Aorta (tissue), 5 donors: ENCODE measurements at regions not wholly inside any gene's neighbourhood (a gene's known extent, or its start where the extent isn't known, plus 50 kb on each side); places are given as distances from the start of the nearest gene placed in this dataset.

ENCODE experiments used
- ATAC-seq: fragments of 200-7000 bp; cut with Tn5 transposase; one replicate; pipeline ENCODE4 v1.9.1; 2022; ENCODE audit warnings: moderate library complexity; ENCODE audit not compliant: low FRiP score
- DNase-seq, 2 donors: peaks; one replicate each; pipeline ENCODE4 v3.0.0-alpha.2; 2020
- H3K27ac ChIP-seq, 2 donors: one replicate each; pipeline ENCODE4 v1.5.1; 2013; ENCODE audit warnings: low read length in 2 of 2, mild to moderate bottlenecking in 2 of 2, moderate library complexity in 2 of 2, control low read depth in 1 of 2, inconsistent platforms in 1 of 2, low read depth in 1 of 2
- H3K27me3 ChIP-seq, 2 donors: one replicate each; pipeline ENCODE4 v1.6.1; 2013; ENCODE audit warnings: control low read depth in 1 of 2, low read length in 1 of 2, mild to moderate bottlenecking in 1 of 2, moderate library complexity in 1 of 2; ENCODE audit not compliant: insufficient read depth in 2 of 2, control insufficient read depth in 1 of 2
- H3K36me3 ChIP-seq, 2 donors: one replicate each; pipeline ENCODE4 v1.6.1; 2013; ENCODE audit warnings: control low read depth in 1 of 2, low read length in 1 of 2, mild to moderate bottlenecking in 1 of 2; ENCODE audit not compliant: insufficient read depth in 2 of 2, control insufficient read depth in 1 of 2
- H3K4me1 ChIP-seq, 2 donors: one replicate each; pipeline ENCODE4 v1.6.1; 2013; ENCODE audit warnings: low read length in 2 of 2, control low read depth in 1 of 2, mild to moderate bottlenecking in 1 of 2, moderate library complexity in 1 of 2; ENCODE audit not compliant: insufficient read depth in 2 of 2, control insufficient read depth in 1 of 2
- H3K4me3 ChIP-seq, 2 donors: one replicate each; pipeline ENCODE4 v1.5.1; 2013; ENCODE audit warnings: low read length in 2 of 2, control low read depth in 1 of 2, mild to moderate bottlenecking in 1 of 2
- H3K9me3 ChIP-seq: one replicate; pipeline ENCODE4 v1.6.1; 2013; ENCODE audit warnings: mild to moderate bottlenecking, low read length; ENCODE audit not compliant: control insufficient read depth
- WGBS, 2 donors: extraction: QIAGEN DNeasy Blood & Tissue Kit; methylation state at CpG; one replicate each; pipeline ENCODE4 v1.1.7; 2013; 5-methylcytosine and 5-hydroxymethylcytosine counted together
- intact Hi-C, 2 donors: fragments of 100-400 bp; cut with DNase I; formaldehyde crosslinking; loops; one replicate each; pipeline versions ENCODE4 v1.14.2 to v1.15.0; 2022
- donor health status: healthy with polysubstance abuse.
- donor health status: Bipolar disorder and iron deficiency.
- donor health status: DM: no; HTN: no; CAD: no.
- donor health status: DM: no; HTN: no; CAD: no.
- donor health status: DM: yes; HTN: yes; CAD: no.

- H3K4me3 ChIP-seq = no peak overlapping the region
- H3K27ac ChIP-seq = no peak overlapping the region
- 75 to 82% methylated on average over 1 of the region's 1 CpG for WGBS, 2 donors
- ATAC-seq (no peak), DNase-seq (no peak)
- H3K9me3 ChIP-seq = peaks cover 2% of the 10 kb centered on the region
- no peaks in the 10 kb centered on the region for H3K4me1 ChIP-seq
- intact Hi-C loops = no loop called here
- H3K36me3 ChIP-seq = no peaks in the 10 kb centered on the region
- H3K27me3 ChIP-seq = no peaks in the 10 kb centered on the region
Observed at GRCh38 chr4:164464313-164464712, 289.6 kb upstream of the SMIM31 start.

GRCh38 chr4:164467493-164467892, 286.4 kb upstream of the SMIM31 start:
- intact Hi-C loops = loop anchor here in 1 of 2 donors (5.0 kb wide), 1 partner anchor 50 kb away; no protein-coding TSS in a partner anchor
- Histone ChIP-seq H3K27ac (no peak overlapping the region), H3K9me3 (peaks cover 2% of the 10 kb centered on the region), H3K4me3 (no peak overlapping the region), H3K36me3 (no peaks in the 10 kb centered on the region), H3K4me1 (no peaks in the 10 kb centered on the region), H3K27me3 (no peaks in the 10 kb centered on the region)
- WGBS, 2 donors = 73 to 76% methylated on average over 3 of the region's 3 CpGs
- no peak for ATAC-seq
- no peak for DNase-seq

GRCh38 chr4:164481306-164482091, 272.4 kb upstream of the SMIM31 start:
- H3K27ac ChIP-seq = no peak overlapping the region
- 57 to 60% methylated on average over 4 of the region's 4 CpGs for WGBS, 2 donors
- no peaks in the 10 kb centered on the region for H3K27me3 ChIP-seq
- no peaks in the 10 kb centered on the region for H3K36me3 ChIP-seq
- H3K4me3 ChIP-seq = no peak overlapping the region
- DNase-seq (no peak), ATAC-seq (no peak)
- H3K4me1 ChIP-seq = no peaks in the 10 kb centered on the region
- intact Hi-C loops = no loop called here
- H3K9me3 ChIP-seq = peaks cover 1% of the 10 kb centered on the region

- peaks cover 1% of the 10 kb centered on the region for H3K9me3 ChIP-seq
- intact Hi-C loops = no loop called here
- H3K4me1 ChIP-seq = no peaks in the 10 kb centered on the region
- no peaks in the 10 kb centered on the region for H3K36me3 ChIP-seq
- WGBS, 2 donors = 77 to 91% methylated on average over 4 of the region's 4 CpGs
- ATAC-seq (no peak), DNase-seq (no peak)
- H3K27ac ChIP-seq = no peak overlapping the region
- no peaks in the 10 kb centered on the region for H3K27me3 ChIP-seq
- H3K4me3 ChIP-seq = no peak overlapping the region
Observed at GRCh38 chr4:164482092-164482404, 271.9 kb upstream of the SMIM31 start.

GRCh38 chr4:164482758-164483157, 271.2 kb upstream of the SMIM31 start:
- Histone ChIP-seq H3K27ac (no peak overlapping the region), H3K27me3 (no peaks in the 10 kb centered on the region), H3K36me3 (no peaks in the 10 kb centered on the region), H3K4me3 (no peak overlapping the region), H3K9me3 (peaks cover 1% of the 10 kb centered on the region), H3K4me1 (no peaks in the 10 kb centered on the region)
- no peak for DNase-seq
- ATAC-seq = no peak
- intact Hi-C loops = no loop called here

- Histone ChIP-seq H3K4me3 (no peak overlapping the region), H3K27me3 (no peaks in the 10 kb centered on the region), H3K36me3 (no peaks in the 10 kb centered on the region), H3K4me1 (no peaks in the 10 kb centered on the region), H3K9me3 (no peaks in the 10 kb centered on the region), H3K27ac (no peak overlapping the region)
- no peak for DNase-seq
- intact Hi-C loops = no loop called here
- ATAC-seq = no peak
- 50 to 61% methylated on average over 5 of the region's 5 CpGs for WGBS, 2 donors
Observed at GRCh38 chr4:164483711-164484110, 270.2 kb upstream of the SMIM31 start.

- Histone ChIP-seq H3K36me3 (no peaks in the 10 kb centered on the region), H3K9me3 (no peaks in the 10 kb centered on the region), H3K27ac (no peak overlapping the region), H3K4me3 (no peak overlapping the region), H3K4me1 (no peaks in the 10 kb centered on the region), H3K27me3 (no peaks in the 10 kb centered on the region)
- ATAC-seq (no peak), DNase-seq (no peak)
- intact Hi-C loops = no loop called here
- whole genome bisulfite sequencing, 2 donors = 89 to 90% methylated on average over 1 of the region's 1 CpG
Observed at GRCh38 chr4:164484551-164484950, 269.4 kb upstream of the SMIM31 start.

- Histone ChIP-seq H3K27me3 (no peaks in the 10 kb centered on the region), H3K4me3 (no peak overlapping the region)
- intact Hi-C loops = no loop called here
Observed at GRCh38 chr4:164485136-164485535, 268.8 kb upstream of the SMIM31 start.

GRCh38 chr4:164488114-164488513, 265.8 kb upstream of the SMIM31 start:
- Histone ChIP-seq H3K27ac (no peak overlapping the region), H3K27me3 (no peaks in the 10 kb centered on the region), H3K9me3 (no peaks in the 10 kb centered on the region), H3K4me3 (no peak overlapping the region), H3K4me1 (no peaks in the 10 kb centered on the region), H3K36me3 (no peaks in the 10 kb centered on the region)
- DNase-seq (no peak), ATAC-seq (no peak)
- intact Hi-C loops = no loop called here
- WGBS, 2 donors = 16 to 22% methylated on average over 3 of the region's 3 CpGs

More at GRCh38 chr4:164485136-164485535, 268.8 kb upstream of the SMIM31 start:
- no peaks in the 10 kb centered on the region for H3K36me3 ChIP-seq
- WGBS, 2 donors = 25 to 33% methylated on average over 1 of the region's 1 CpG
- H3K27ac ChIP-seq = no peak overlapping the region
- no peak for DNase-seq
- no peaks in the 10 kb centered on the region for H3K4me1 ChIP-seq
- H3K9me3 ChIP-seq = no peaks in the 10 kb centered on the region
- no peak for ATAC-seq
